ENCODE measurements at regions not wholly inside any gene's neighbourhood (a gene's known extent, or its start where the extent isn't known, plus 50 kb on each side); places are given as distances from the start of the nearest gene placed in this dataset.
"Not testable (repeated sequence)": the region's sequence is repeated elsewhere in the genome, so short reads cannot be mapped to it uniquely, and the experiment has no call there.

- not testable (repeated sequence) for DNase-seq (ENCODE audit: low spot score)
Measured at GRCh38 chr21:9572782-9573181, 948.6 kb upstream of the TPTE start.

- DNase-seq (ENCODE audit: low spot score), result not testable (repeated sequence)
Measured at GRCh38 chr21:9573528-9573927, 947.9 kb upstream of the TPTE start.

- not testable (repeated sequence) for DNase-seq (ENCODE audit: low spot score)
Measured at GRCh38 chr21:9579275-9579674, 942.1 kb upstream of the TPTE start.

GRCh38 chr21:9587941-9588340 is 933.4 kb upstream of the TPTE start:
- DNase-seq (ENCODE audit: low spot score), result not testable (repeated sequence)

GRCh38 chr21:9592591-9592990 is 928.8 kb upstream of the TPTE start:
- DNase-seq (ENCODE audit: low spot score), result not testable (repeated sequence)

- not testable (repeated sequence) for DNase-seq (ENCODE audit: low spot score)
Measured at GRCh38 chr21:9593646-9594045, 927.7 kb upstream of the TPTE start.

GRCh38 chr21:9614011-9614410 is 907.4 kb upstream of the TPTE start:
- DNase-seq (ENCODE audit: low spot score), result not testable (repeated sequence)

GRCh38 chr21:9621121-9621793 is 900.1 kb upstream of the TPTE start:
- DNase-seq (ENCODE audit: low spot score), result not testable (repeated sequence)

- not testable (repeated sequence) for DNase-seq (ENCODE audit: low spot score)
Measured at GRCh38 chr21:9628051-9628450, 893.3 kb upstream of the TPTE start.

GRCh38 chr21:9647409-9647808 is 874.0 kb upstream of the TPTE start:
- DNase-seq (ENCODE audit: low spot score), result not testable (repeated sequence)

- not testable (repeated sequence) for DNase-seq (ENCODE audit: low spot score)
Measured at GRCh38 chr21:9648331-9648730, 873.1 kb upstream of the TPTE start.

- not testable (repeated sequence) for DNase-seq (ENCODE audit: low spot score)
Measured at GRCh38 chr21:9648947-9649720, 872.2 kb upstream of the TPTE start.

GRCh38 chr21:9652819-9653218 is 868.6 kb upstream of the TPTE start:
- DNase-seq (ENCODE audit: low spot score), result not testable (repeated sequence)

GRCh38 chr21:9655221-9655620 is 866.2 kb upstream of the TPTE start:
- not testable (repeated sequence) for DNase-seq (ENCODE audit: low spot score)

- not testable (repeated sequence) for DNase-seq (ENCODE audit: low spot score)
Measured at GRCh38 chr21:9656455-9656854, 864.9 kb upstream of the TPTE start.

GRCh38 chr21:9657779-9658178 is 863.6 kb upstream of the TPTE start:
- DNase-seq (ENCODE audit: low spot score), result not testable (repeated sequence)

GRCh38 chr21:9659877-9660276 is 861.5 kb upstream of the TPTE start:
- not testable (repeated sequence) for DNase-seq (ENCODE audit: low spot score)

- DNase-seq (ENCODE audit: low spot score), result not testable (repeated sequence)
Measured at GRCh38 chr21:9663914-9664729, 857.3 kb upstream of the TPTE start.

GRCh38 chr21:9675811-9676210 is 845.6 kb upstream of the TPTE start:
- DNase-seq (ENCODE audit: low spot score), result not testable (repeated sequence)

GRCh38 chr21:9679029-9679428 is 842.4 kb upstream of the TPTE start:
- not testable (repeated sequence) for DNase-seq (ENCODE audit: low spot score)

GRCh38 chr21:9688945-9689344 is 832.4 kb upstream of the TPTE start:
- not testable (repeated sequence) for DNase-seq (ENCODE audit: low spot score)

- DNase-seq (ENCODE audit: low spot score), result not testable (repeated sequence)
Measured at GRCh38 chr21:9690981-9691380, 830.4 kb upstream of the TPTE start.

All from SK-N-DZ (cell line).